ENCODE measurements at regions not wholly inside any gene's neighbourhood (a gene's known extent, or its start where the extent isn't known, plus 50 kb on each side); places are given as distances from the start of the nearest gene placed in this dataset.

GRCh38 chr7:15985587-15986384 lies 299.3 kb upstream of the MEOX2 start:
- DNase-seq, result no peak

- DNase-seq, result no peak
Observed at GRCh38 chr7:15977663-15978062, 291.2 kb upstream of the MEOX2 start.

- no peak for DNase-seq
Observed at GRCh38 chr7:15972862-15973275, 286.4 kb upstream of the MEOX2 start.

GRCh38 chr7:15967551-15967950 lies 281.1 kb upstream of the MEOX2 start:
- DNase-seq, result no peak

GRCh38 chr7:15967121-15967520 lies 280.6 kb upstream of the MEOX2 start:
- no peak for DNase-seq

- DNase-seq, result no peak
Observed at GRCh38 chr7:15963206-15963605, 276.7 kb upstream of the MEOX2 start.

GRCh38 chr7:15954671-15955354 lies 268.3 kb upstream of the MEOX2 start:
- no peak for DNase-seq

- no peak for DNase-seq
Observed at GRCh38 chr7:15950299-15950698, 263.8 kb upstream of the MEOX2 start.

- no peak for DNase-seq
Observed at GRCh38 chr7:15947754-15948153, 261.3 kb upstream of the MEOX2 start.

- no peak for DNase-seq
Observed at GRCh38 chr7:15938115-15938514, 251.6 kb upstream of the MEOX2 start.

GRCh38 chr7:15937571-15937970 lies 251.1 kb upstream of the MEOX2 start:
- DNase-seq, result no peak

GRCh38 chr7:15936991-15937390 lies 250.5 kb upstream of the MEOX2 start:
- no peak for DNase-seq

GRCh38 chr7:15932318-15932717 lies 245.8 kb upstream of the MEOX2 start:
- no peak for DNase-seq

- DNase-seq, result no peak
Observed at GRCh38 chr7:15929411-15929810, 242.9 kb upstream of the MEOX2 start.

- no peak for DNase-seq
Observed at GRCh38 chr7:15925608-15926007, 239.1 kb upstream of the MEOX2 start.

GRCh38 chr7:15924910-15925309 lies 238.4 kb upstream of the MEOX2 start:
- DNase-seq, result no peak

GRCh38 chr7:15922002-15922401 lies 235.5 kb upstream of the MEOX2 start:
- no peak for DNase-seq

- no peak for DNase-seq
Observed at GRCh38 chr7:15921576-15921975, 235.1 kb upstream of the MEOX2 start.

- no peak for DNase-seq
Observed at GRCh38 chr7:15920953-15921352, 234.5 kb upstream of the MEOX2 start.

GRCh38 chr7:15916681-15917380 lies 230.3 kb upstream of the MEOX2 start:
- no peak for DNase-seq

- DNase-seq, result no peak
Observed at GRCh38 chr7:15915686-15916293, 229.3 kb upstream of the MEOX2 start.

- DNase-seq, result no peak
Observed at GRCh38 chr7:15914611-15915010, 228.1 kb upstream of the MEOX2 start.

GRCh38 chr7:15906436-15906835 lies 220.0 kb upstream of the MEOX2 start:
- DNase-seq, result no peak
